DND-41 (cell line): ENCODE measurements at regions not wholly inside any gene's neighbourhood (a gene's known extent, or its start where the extent isn't known, plus 50 kb on each side); places are given as distances from the start of the nearest gene placed in this dataset.
A peak's percentile ranks its signal among the peaks of the same experiment; 100 is the strongest.

Experiments
- CTCF ChIP-seq: IDR thresholded peaks from 2 replicates; pipeline ENCODE4 v1.5.1; 2012; ENCODE audit warnings: borderline replicate concordance, low read length, moderate library complexity, mild to moderate bottlenecking; ENCODE audit not compliant: poor library complexity, severe bottlenecking; ENCODE audit errors: extremely low read depth
- EZH2 ChIP-seq: IDR thresholded peaks from 3 replicates; pipeline ENCODE4 v1.6.1; 2012; ENCODE audit warnings: borderline replicate concordance, low read depth, mild to moderate bottlenecking, moderate library complexity, low read length, inconsistent platforms; ENCODE audit not compliant: severe bottlenecking

- TF ChIP-seq CTCF: peak; percentile 54
- no peak for TF ChIP-seq EZH2
These were observed 1000.7 kb upstream of the LRRN3 start for GRCh38 chr7:110090110-110090820.
